ENCODE measurements at regions not wholly inside any gene's neighbourhood (a gene's known extent, or its start where the extent isn't known, plus 50 kb on each side); places are given as distances from the start of the nearest gene placed in this dataset.
A peak's percentile ranks its signal among the peaks of the same experiment; 100 is the strongest.

DNA sequence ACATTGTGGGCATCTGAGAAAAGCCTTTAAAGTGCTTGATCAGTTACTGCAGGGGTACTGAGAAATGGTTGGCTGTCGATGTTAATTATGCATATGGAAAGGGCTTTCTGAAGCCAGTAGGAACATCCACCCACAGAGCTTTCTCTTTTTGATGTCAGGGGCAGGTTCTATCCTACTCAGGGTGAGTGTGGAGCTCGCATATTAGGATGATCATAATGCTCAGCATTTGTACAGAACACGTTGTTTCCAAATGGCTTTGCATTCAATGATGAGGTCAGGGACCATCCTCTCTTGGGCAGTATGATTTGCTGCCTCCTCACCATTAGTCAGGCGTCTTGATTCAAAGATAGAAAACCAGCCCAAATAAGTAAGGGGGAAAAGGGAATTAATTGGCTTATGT lies 141.9 kb downstream of the HMHB1 start:
- SMC1A ChIA-PET (ENCODE audit: uncharacterized antibody, unreplicated experiment) = no interaction called here
- Histone ChIP-seq H3K4me1 (ENCODE audit: control insufficient read depth, insufficient read depth, low read length) (no peaks in the 10 kb centered on the region), H3K9ac (ENCODE audit: control insufficient read depth, insufficient read depth, low read length) (no peak overlapping the region), H3K79me2 (ENCODE audit: control insufficient read depth, insufficient read depth, low read length) (no peaks in the 10 kb centered on the region), H3K9me3 (replicated peaks; ENCODE audit: control insufficient read depth, insufficient read depth, low read length) (no peaks in the 10 kb centered on the region), H3K27me3 (replicated peaks in 1 of 2; ENCODE audit: control insufficient read depth in 2 of 2, insufficient read depth in 2 of 2, low read length in 1 of 2) (no peaks in the 10 kb centered on the region), H2AFZ (ENCODE audit: control insufficient read depth, low read depth, low read length) (no peak overlapping the region), H3K4me2 (ENCODE audit: control insufficient read depth, insufficient read depth) (no peak overlapping the region), H3K27ac (ENCODE audit: control insufficient read depth, insufficient read depth) (no peak overlapping the region), H4K20me1 (ENCODE audit: control insufficient read depth, insufficient read depth) (no peaks in the 10 kb centered on the region), H3K4me3 (no peak overlapping the region), H3K36me3 (ENCODE audit: control insufficient read depth in 2 of 2, insufficient read depth in 2 of 2, low read length in 1 of 2) (no peaks in the 10 kb centered on the region)
- BruUV-seq (replicated peaks) = no TSS peak
- RAD21 ChIA-PET (ENCODE audit: unreplicated experiment) = interaction anchor here (1.6 kb wide), 1 partner anchor 15 kb away, joined by 4 read pairs; no protein-coding TSS in a partner anchor
- CTCF ChIA-PET = interaction anchor here (0.7 to 1.8 kb wide), 3 partner anchors 8 to 287 kb away, joined by 3 read pairs; no protein-coding TSS in a partner anchor
- DNase-seq (ENCODE audit: low read depth, low spot score) (no peak), ATAC-seq (no peak), FAIRE-seq (no peak)
- POLR2A ChIA-PET = no interaction called here
- in situ Hi-C loops (cut with MboI) = no loop called here
- intact Hi-C loops (cut with micrococcal nuclease; ENCODE audit: unreplicated experiment) = no loop called here
- 30% methylated on average over 4 of the region's 4 CpGs for WGBS (ENCODE audit: insufficient coverage, insufficient replicate concordance, low lambda C conversion rate, missing lambda C conversion rate)
- TF ChIP-seq SMAD1 (IDR thresholded peaks at IDR 0.05; ENCODE audit: low read depth, partially characterized antibody) (no peak), CHD4 (IDR thresholded peaks at IDR 0.05) (no peak), SUZ12 (IDR thresholded peaks at IDR 0.05; ENCODE audit: unreplicated experiment) (no peak)
- TF ChIP-seq, protein P1, sequence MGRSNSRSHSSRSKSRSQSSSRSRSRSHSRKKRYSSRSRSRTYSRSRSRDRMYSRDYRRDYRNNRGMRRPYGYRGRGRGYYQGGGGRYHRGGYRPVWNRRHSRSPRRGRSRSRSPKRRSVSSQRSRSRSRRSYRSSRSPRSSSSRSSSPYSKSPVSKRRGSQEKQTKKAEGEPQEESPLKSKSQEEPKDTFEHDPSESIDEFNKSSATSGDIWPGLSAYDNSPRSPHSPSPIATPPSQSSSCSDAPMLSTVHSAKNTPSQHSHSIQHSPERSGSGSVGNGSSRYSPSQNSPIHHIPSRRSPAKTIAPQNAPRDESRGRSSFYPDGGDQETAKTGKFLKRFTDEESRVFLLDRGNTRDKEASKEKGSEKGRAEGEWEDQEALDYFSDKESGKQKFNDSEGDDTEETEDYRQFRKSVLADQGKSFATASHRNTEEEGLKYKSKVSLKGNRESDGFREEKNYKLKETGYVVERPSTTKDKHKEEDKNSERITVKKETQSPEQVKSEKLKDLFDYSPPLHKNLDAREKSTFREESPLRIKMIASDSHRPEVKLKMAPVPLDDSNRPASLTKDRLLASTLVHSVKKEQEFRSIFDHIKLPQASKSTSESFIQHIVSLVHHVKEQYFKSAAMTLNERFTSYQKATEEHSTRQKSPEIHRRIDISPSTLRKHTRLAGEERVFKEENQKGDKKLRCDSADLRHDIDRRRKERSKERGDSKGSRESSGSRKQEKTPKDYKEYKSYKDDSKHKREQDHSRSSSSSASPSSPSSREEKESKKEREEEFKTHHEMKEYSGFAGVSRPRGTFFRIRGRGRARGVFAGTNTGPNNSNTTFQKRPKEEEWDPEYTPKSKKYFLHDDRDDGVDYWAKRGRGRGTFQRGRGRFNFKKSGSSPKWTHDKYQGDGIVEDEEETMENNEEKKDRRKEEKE (IDR thresholded peaks at IDR 0.05) = no peak

DNA sequence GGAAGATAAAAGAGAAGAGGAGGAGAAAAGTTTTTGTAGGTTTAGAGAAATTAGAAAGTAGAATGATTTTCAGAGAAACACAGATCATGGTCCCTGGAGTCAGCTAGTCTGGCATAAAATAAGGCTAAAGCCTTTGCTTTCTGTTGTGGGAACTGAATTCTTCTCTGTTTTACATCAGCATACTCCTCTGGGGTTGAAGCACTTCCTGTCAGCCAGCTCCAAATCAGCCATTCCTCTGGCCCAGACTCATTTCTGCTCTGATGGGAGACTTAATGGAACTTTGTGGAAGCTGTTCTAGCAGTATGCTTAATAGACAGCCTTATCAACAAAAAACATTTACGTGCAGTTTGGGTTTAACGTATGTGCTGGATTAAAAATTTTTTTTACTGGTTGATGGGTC lies 143.2 kb downstream of the HMHB1 start:
- Histone ChIP-seq H4K20me1 (ENCODE audit: control insufficient read depth, insufficient read depth) (no peaks in the 10 kb centered on the region), H3K9ac (ENCODE audit: control insufficient read depth, insufficient read depth, low read length) (no peak overlapping the region), H3K27ac (ENCODE audit: control insufficient read depth, insufficient read depth) (no peak overlapping the region), H3K4me2 (ENCODE audit: control insufficient read depth, insufficient read depth) (no peak overlapping the region), H3K4me3 (no peak overlapping the region), H3K36me3 (ENCODE audit: control insufficient read depth in 2 of 2, insufficient read depth in 2 of 2, low read length in 1 of 2) (no peaks in the 10 kb centered on the region), H3K27me3 (replicated peaks in 1 of 2; ENCODE audit: control insufficient read depth in 2 of 2, insufficient read depth in 2 of 2, low read length in 1 of 2) (no peaks in the 10 kb centered on the region), H3K9me3 (replicated peaks; ENCODE audit: control insufficient read depth, insufficient read depth, low read length) (no peaks in the 10 kb centered on the region), H3K79me2 (ENCODE audit: control insufficient read depth, insufficient read depth, low read length) (no peaks in the 10 kb centered on the region), H2AFZ (ENCODE audit: control insufficient read depth, low read depth, low read length) (no peak overlapping the region), H3K4me1 (ENCODE audit: control insufficient read depth, insufficient read depth, low read length) (no peaks in the 10 kb centered on the region)
- no peak for FAIRE-seq
- intact Hi-C loops (cut with micrococcal nuclease; ENCODE audit: unreplicated experiment) (no loop called here), in situ Hi-C loops (cut with MboI) (no loop called here)
- ChIA-PET CTCF (interaction anchor here (1.6 to 2.3 kb wide), 2 partner anchors 12 to 1033 kb away, joined by 4 to 8 read pairs; no protein-coding TSS in a partner anchor), SMC1A (ENCODE audit: uncharacterized antibody, unreplicated experiment) (interaction anchor here (0.5 kb wide), 1 partner anchor 325 kb away, joined by 3 read pairs; no protein-coding TSS in a partner anchor), POLR2A (interaction anchor here (0.6 kb wide), 1 partner anchor 261 kb away, joined by 3 read pairs; no protein-coding TSS in a partner anchor), RAD21 (ENCODE audit: unreplicated experiment) (no interaction called here)
- 0 out of 2 replicates have a peak, but pooled peaks have one; percentile 4 for TF ChIP-seq SPI1 (IDR thresholded peaks at IDR 0.05; ENCODE audit: borderline replicate concordance, insufficient read depth, low read depth, low read length)
- TF ChIP-seq SMARCA5 (IDR thresholded peaks at IDR 0.05) = no peak
- no peak for TF ChIP-seq YY1 (IDR thresholded peaks at IDR 0.05; ENCODE audit: low read depth, low read length)
- WGBS (ENCODE audit: insufficient coverage, insufficient replicate concordance, low lambda C conversion rate, missing lambda C conversion rate) = 69% methylated on average over 2 of the region's 2 CpGs
- no TSS peak for BruUV-seq (replicated peaks)
- no peak for DNase-seq (ENCODE audit: low read depth, low spot score)
- peak; percentile 41; the same call in 2 of the 3 replicates for ATAC-seq

All from GM12878 (cell line).